A549 (cell line): ENCODE measurements at regions not wholly inside any gene's neighbourhood (a gene's known extent, or its start where the extent isn't known, plus 50 kb on each side); places are given as distances from the start of the nearest gene placed in this dataset.

Experiments used
- ATAC-seq, 2 experiments: fragments of 200-7000 bp in 1 of 2; fragments of >200 bp in 1 of 2; cut with Nextera tagmentation in 1 of 2; cut with Tn5 transposase in 1 of 2; 3 replicates each; pipeline versions ENCODE4 v1.8.0 to v1.9.1; 2018 to 2020; ENCODE audit warnings: mild to moderate bottlenecking in 1 of 2, moderate library complexity in 1 of 2
- CTCF ChIA-PET: fragments of 300-600 bp; sonication (Branson Sonifier 250); formaldehyde crosslinking; extraction: SDS; loops from one replicate; lab custom pipeline; 2021; ENCODE audit warnings: antibody characterized with exemption, inconsistent platforms; lab: Yijun Ruan, JAX
- POLR2A ChIA-PET: fragments of 350-600 bp; formaldehyde crosslinking; extraction: SDS; loops from one replicate; lab custom pipeline; 2021; ENCODE audit warnings: antibody characterized with exemption, inconsistent platforms; lab: Yijun Ruan, JAX
- DNase-seq, 2 experiments: peaks; one replicate each; pipeline versions ENCODE4 v3.0.0 to v3.0.0-alpha.2; 2011 to 2016; ENCODE audit warnings: low read depth in 1 of 2, low spot score in 1 of 2
- FAIRE-seq: peaks from 2 replicates; lab custom pipeline; 2011; peaks lifted over from hg19 to GRCh38; lab: Jason Lieb, UNC
- H3K27ac ChIP-seq, 2 experiments: fragments of >200 bp; sonication (Bioruptor Twin); formaldehyde crosslinking; 3 replicates each; pipeline ENCODE4 v1.5.1; 2016 to 2017
- H3K4me1 ChIP-seq: fragments of >200 bp; sonication (Bioruptor Twin); formaldehyde crosslinking; 3 replicates; pipeline ENCODE4 v1.6.1; 2016
- H3K4me2 ChIP-seq: fragments of >200 bp; sonication (Bioruptor Twin); formaldehyde crosslinking; 3 replicates; pipeline ENCODE4 v1.6.1; 2016
- H3K4me3 ChIP-seq: fragments of >200 bp; sonication (Bioruptor Twin); formaldehyde crosslinking; 3 replicates; pipeline ENCODE4 v1.5.1; 2016
- H3K9me3 ChIP-seq: fragments of >200 bp; sonication (Bioruptor Twin); formaldehyde crosslinking; 3 replicates; pipeline ENCODE4 v1.6.1; 2016
- ATOH8 ChIP-seq: fragments of 250-450 bp; sonication (Bioruptor Pico); IDR thresholded peaks from 2 replicates; pipeline ENCODE4 v1.5.0; 2020; ENCODE audit warnings: low read depth, mild to moderate bottlenecking, moderate library complexity
- CBX2 ChIP-seq: fragments of 200-600 bp; sonication (generic); IDR thresholded peaks from 2 replicates; pipeline ENCODE4 v1.6.1; 2016; ENCODE audit warnings: low read depth, mild to moderate bottlenecking, borderline replicate concordance
- CBX8 ChIP-seq: fragments of 200-600 bp; sonication (generic); IDR thresholded peaks from 2 replicates; pipeline ENCODE4 v1.6.1; 2016
- CHD2 ChIP-seq: fragments of 150-350 bp; IDR thresholded peaks from 2 replicates; pipeline ENCODE4 v1.6.1; 2014; ENCODE audit warnings: low read length; ENCODE audit not compliant: partially characterized antibody
- EHMT2 ChIP-seq: fragments of 200-600 bp; sonication (generic); IDR thresholded peaks from 2 replicates; pipeline ENCODE4 v1.6.1; 2016; ENCODE audit warnings: antibody characterized with exemption, low read depth, mild to moderate bottlenecking, moderate library complexity
- JUN ChIP-seq, 2 experiments: fragments of >200 bp; sonication (Bioruptor Twin); formaldehyde crosslinking; IDR thresholded peaks; 2 replicates in 1 of 2; 3 replicates in 1 of 2; pipeline ENCODE4 v1.6.1; 2016 to 2017
- JUNB ChIP-seq: fragments of >200 bp; sonication (Bioruptor Twin); formaldehyde crosslinking; IDR thresholded peaks from 2 replicates; pipeline ENCODE4 v1.6.1; 2016
- KDM1A ChIP-seq: fragments of 200-600 bp; sonication (generic); IDR thresholded peaks from 2 replicates; pipeline ENCODE4 v1.6.1; 2016; ENCODE audit warnings: low read depth, mild to moderate bottlenecking
- KDM5A ChIP-seq: fragments of 200-600 bp; sonication (generic); IDR thresholded peaks from 2 replicates; pipeline ENCODE4 v1.6.1; 2016; ENCODE audit warnings: antibody characterized with exemption, mild to moderate bottlenecking
- MAFK ChIP-seq: fragments of 450-650 bp; IDR thresholded peaks from 2 replicates; pipeline ENCODE4 v1.6.1; 2014; ENCODE audit not compliant: partially characterized antibody
- MAZ ChIP-seq: fragments of 150-350 bp; IDR thresholded peaks from 2 replicates; pipeline ENCODE4 v1.6.1; 2014; ENCODE audit warnings: antibody characterized with exemption, low read depth, low read length, borderline replicate concordance
- MYC ChIP-seq: IDR thresholded peaks from 2 replicates; pipeline ENCODE4 v1.6.1; 2012; ENCODE audit warnings: mild to moderate bottlenecking, inconsistent platforms, low read length, improper control_type of control experiment, borderline replicate concordance
- POLR2A ChIP-seq: IDR thresholded peaks from 2 replicates; pipeline ENCODE4 v1.6.1; 2012; ENCODE audit warnings: mild to moderate bottlenecking, low read length
- POLR2AphosphoS2 ChIP-seq: conservative IDR thresholded peaks from 2 replicates; pipeline ENCODE4 v1.6.1; 2012; ENCODE audit warnings: low read length, improper control_type of control experiment, inconsistent platforms
- RARB ChIP-seq: fragments of 250-450 bp; sonication (Bioruptor Pico); IDR thresholded peaks from 2 replicates; pipeline ENCODE4 v1.8.0; 2021; ENCODE audit warnings: mild to moderate bottlenecking, moderate library complexity
- RFX5 ChIP-seq: fragments of 450-650 bp; IDR thresholded peaks from 2 replicates; pipeline ENCODE4 v1.7.1; 2014; ENCODE audit warnings: antibody characterized with exemption, mild to moderate bottlenecking, moderate library complexity
- RNF2 ChIP-seq: fragments of 200-600 bp; sonication (generic); IDR thresholded peaks from 2 replicates; pipeline ENCODE4 v1.6.1; 2016; ENCODE audit warnings: low read depth, mild to moderate bottlenecking, antibody characterized with exemption, moderate library complexity, borderline replicate concordance
- ZFP36 ChIP-seq: fragments of 450-650 bp; IDR thresholded peaks from 2 replicates; pipeline ENCODE4 v1.6.1; 2014; ENCODE audit warnings: borderline replicate concordance; ENCODE audit not compliant: partially characterized antibody
- ZNF302 ChIP-seq: fragments of 250-450 bp; sonication (Bioruptor Pico); IDR thresholded peaks from 2 replicates; pipeline ENCODE4 v1.9.0; 2021; ENCODE audit warnings: inconsistent platforms, mild to moderate bottlenecking, moderate library complexity
- ZSCAN20 ChIP-seq: fragments of 250-450 bp; sonication (Bioruptor Pico); IDR thresholded peaks from 2 replicates; pipeline ENCODE4 v1.8.0; 2022; ENCODE audit warnings: mild to moderate bottlenecking, moderate library complexity
- WGBS: methylation state at CpG from one replicate; pipeline ENCODE4 v1.1.6; 2017; ENCODE audit errors: missing lambda C conversion rate; 5-methylcytosine and 5-hydroxymethylcytosine counted together
- TF ChIP-seq, protein P1 (sequence below): fragments of 250-450 bp; sonication (Bioruptor Pico); IDR thresholded peaks from 2 replicates; pipeline ENCODE4 v1.5.0; 2021; ENCODE audit warnings: mild to moderate bottlenecking, moderate library complexity, borderline replicate concordance
- TF ChIP-seq, protein P2 (sequence below): fragments of >200 bp; sonication (Bioruptor Twin); formaldehyde crosslinking; IDR thresholded peaks from 2 replicates; pipeline ENCODE4 v1.6.1; 2016
- TF ChIP-seq, protein P3 (sequence below): fragments of 200-600 bp; sonication (generic); IDR thresholded peaks from 2 replicates; pipeline ENCODE4 v1.6.1; 2016; ENCODE audit warnings: antibody characterized with exemption, mild to moderate bottlenecking, moderate library complexity

DNA sequence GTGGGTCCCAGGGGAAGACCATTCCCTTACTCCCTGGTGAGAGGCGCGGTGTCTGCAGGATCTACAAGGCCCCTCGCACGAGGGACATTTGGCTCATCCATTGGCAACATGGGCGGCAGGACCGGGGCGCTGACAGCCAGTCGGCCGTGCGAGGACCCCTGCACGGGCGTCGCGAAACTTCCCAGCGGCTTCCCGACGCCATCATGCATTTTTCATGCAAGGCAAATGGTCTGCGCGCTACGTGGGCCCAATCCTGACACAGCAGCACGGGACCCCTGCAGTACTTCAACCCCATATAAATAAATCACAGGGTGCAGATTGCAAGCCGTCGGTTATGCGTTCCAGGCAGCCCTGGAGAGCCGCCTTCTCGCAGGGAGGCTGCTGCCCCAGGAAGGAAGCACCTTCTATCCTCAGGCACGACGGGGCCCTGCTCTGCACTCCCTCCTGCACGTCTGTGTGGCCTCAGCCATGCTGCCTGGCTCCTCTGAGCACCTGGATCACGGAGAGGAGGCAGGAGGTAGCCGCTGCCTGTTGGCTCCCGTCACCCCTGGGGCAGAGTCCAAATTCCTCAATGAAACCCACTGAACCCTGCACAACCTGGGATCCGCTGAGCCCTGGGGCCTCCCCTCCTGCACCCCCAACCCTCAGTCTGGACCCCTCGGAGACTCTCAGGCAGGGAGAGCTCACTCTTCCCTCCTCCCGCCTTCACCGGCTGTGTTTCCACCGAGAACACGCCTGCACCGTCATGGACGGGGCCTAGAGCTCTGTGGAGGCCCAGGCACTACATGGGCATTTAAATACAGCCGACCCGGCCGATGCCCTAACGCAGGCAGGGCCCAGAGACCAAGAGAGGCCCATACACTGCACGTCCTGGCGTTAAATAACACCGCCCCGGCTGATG is 90.5 kb downstream of the PDGFA start:
- no peak overlapping the region for H3K27ac ChIP-seq
- FAIRE-seq = no peak
- H3K4me2 ChIP-seq = no peak overlapping the region
- H3K9me3 ChIP-seq = no peaks in the 10 kb centered on the region
- TF ChIP-seq MYC (no peak), CHD2 (no peak), EHMT2 (no peak), POLR2A (no peak), JUNB (no peak), ZFP36 (no peak), RFX5 (no peak)
- TF ChIP-seq, protein P1, sequence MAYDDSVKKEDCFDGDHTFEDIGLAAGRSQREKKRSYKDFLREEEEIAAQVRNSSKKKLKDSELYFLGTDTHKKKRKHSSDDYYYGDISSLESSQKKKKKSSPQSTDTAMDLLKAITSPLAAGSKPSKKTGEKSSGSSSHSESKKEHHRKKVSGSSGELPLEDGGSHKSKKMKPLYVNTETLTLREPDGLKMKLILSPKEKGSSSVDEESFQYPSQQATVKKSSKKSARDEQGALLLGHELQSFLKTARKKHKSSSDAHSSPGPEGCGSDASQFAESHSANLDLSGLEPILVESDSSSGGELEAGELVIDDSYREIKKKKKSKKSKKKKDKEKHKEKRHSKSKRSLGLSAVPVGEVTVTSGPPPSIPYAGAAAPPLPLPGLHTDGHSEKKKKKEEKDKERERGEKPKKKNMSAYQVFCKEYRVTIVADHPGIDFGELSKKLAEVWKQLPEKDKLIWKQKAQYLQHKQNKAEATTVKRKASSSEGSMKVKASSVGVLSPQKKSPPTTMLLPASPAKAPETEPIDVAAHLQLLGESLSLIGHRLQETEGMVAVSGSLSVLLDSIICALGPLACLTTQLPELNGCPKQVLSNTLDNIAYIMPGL = no peak
- TF ChIP-seq, all 56 proteins: peak for 0
- no peak for DNase-seq
- H3K4me3 ChIP-seq = no peak overlapping the region
- no peak for ATAC-seq
- WGBS = 78% methylated on average over 43 of the region's 48 CpGs
- H3K4me1 ChIP-seq = no peaks in the 10 kb centered on the region; the same call in 2 of the 3 replicates
- POLR2A ChIA-PET = no interaction called here
- CTCF ChIA-PET = interaction anchor here (1.0 to 1.2 kb wide), 2 partner anchors 96 to 198 kb away, joined by 3 to 4 read pairs; no protein-coding TSS in a partner anchor

DNA sequence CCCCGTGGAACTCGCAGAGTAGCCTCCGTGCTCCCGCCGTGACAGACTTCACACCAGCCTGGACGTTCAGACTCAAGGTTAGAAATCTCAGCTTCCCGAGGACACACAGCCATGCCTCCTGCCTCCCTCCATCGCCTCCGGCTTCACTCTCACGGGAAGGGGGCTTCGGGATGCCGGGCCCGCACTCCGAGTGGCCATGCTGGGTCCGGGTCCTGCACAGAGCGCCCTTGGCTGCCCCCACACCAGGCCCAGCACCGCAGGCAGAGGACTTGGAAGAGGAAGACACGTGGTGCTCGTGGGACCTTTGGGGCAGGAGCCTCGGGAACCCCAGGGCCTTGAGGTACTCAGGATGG is 89.8 kb downstream of the PDGFA start:
- H3K4me2 ChIP-seq = no peak overlapping the region
- ATAC-seq (no peak), FAIRE-seq (no peak), DNase-seq (no peak)
- no peak overlapping the region for H3K27ac ChIP-seq
- POLR2A ChIA-PET = no interaction called here
- no peak for TF ChIP-seq MYC
- no peak for TF ChIP-seq KDM5A
- no peak overlapping the region for H3K4me3 ChIP-seq
- 70% methylated on average over 16 of the region's 20 CpGs for WGBS
- CTCF ChIA-PET = interaction anchor here (1.0 to 1.2 kb wide), 2 partner anchors 96 to 197 kb away, joined by 3 to 4 read pairs; no protein-coding TSS in a partner anchor
- H3K4me1 ChIP-seq = peaks cover 4% of the 10 kb centered on the region; the same call in 2 of the 3 replicates
- H3K9me3 ChIP-seq = no peaks in the 10 kb centered on the region

DNA sequence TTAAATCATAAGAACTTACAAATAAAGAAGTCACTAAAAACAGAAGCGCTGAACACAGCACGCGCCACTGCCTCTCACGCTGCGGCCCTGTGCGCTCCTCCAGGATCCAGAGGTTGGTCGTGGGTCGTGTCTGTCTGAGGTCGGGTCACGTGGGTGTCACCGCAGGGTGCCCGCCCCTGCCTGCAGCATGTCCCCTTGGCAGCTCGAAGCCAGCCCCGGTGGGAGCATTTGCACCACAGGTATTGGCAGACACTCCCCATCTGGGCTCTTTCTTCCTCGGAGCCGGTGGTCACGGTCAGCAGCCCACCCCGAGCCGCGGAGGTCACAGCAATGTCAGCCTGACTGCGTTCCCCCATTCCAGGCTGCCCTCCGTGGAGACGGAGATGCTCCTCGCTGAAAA is 88.6 kb downstream of the PDGFA start:
- 84% methylated on average over 21 of the region's 24 CpGs for WGBS
- no peak for FAIRE-seq

More for the DNA sequence above, 88.6 kb downstream of the PDGFA start:
- CTCF ChIA-PET = no interaction called here
- POLR2A ChIA-PET = no interaction called here
- Histone ChIP-seq H3K9me3 (no peaks in the 10 kb centered on the region), H3K4me2 (no peak overlapping the region), H3K4me3 (no peak overlapping the region), H3K27ac (no peak overlapping the region), H3K4me1 (peaks cover 16% of the 10 kb centered on the region)
- ATAC-seq (no peak), DNase-seq (no peak)
- TF ChIP-seq JUN (IDR thresholded peaks at IDR 0.05) (no peak), CBX8 (no peak), ZNF302 (CRISPR knock-in tag) (no peak), KDM5A (no peak), POLR2AphosphoS2 (no peak), ZSCAN20 (no peak), EHMT2 (no peak), KDM1A (no peak), RARB (CRISPR knock-in tag) (no peak), CBX2 (no peak), RFX5 (no peak), ATOH8 (CRISPR knock-in tag) (no peak), RNF2 (no peak), MAFK (no peak), MAZ (no peak)
- TF ChIP-seq, protein P2, sequence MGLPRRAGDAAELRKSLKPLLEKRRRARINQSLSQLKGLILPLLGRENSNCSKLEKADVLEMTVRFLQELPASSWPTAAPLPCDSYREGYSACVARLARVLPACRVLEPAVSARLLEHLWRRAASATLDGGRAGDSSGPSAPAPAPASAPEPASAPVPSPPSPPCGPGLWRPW = no peak
- TF ChIP-seq, protein P3, sequence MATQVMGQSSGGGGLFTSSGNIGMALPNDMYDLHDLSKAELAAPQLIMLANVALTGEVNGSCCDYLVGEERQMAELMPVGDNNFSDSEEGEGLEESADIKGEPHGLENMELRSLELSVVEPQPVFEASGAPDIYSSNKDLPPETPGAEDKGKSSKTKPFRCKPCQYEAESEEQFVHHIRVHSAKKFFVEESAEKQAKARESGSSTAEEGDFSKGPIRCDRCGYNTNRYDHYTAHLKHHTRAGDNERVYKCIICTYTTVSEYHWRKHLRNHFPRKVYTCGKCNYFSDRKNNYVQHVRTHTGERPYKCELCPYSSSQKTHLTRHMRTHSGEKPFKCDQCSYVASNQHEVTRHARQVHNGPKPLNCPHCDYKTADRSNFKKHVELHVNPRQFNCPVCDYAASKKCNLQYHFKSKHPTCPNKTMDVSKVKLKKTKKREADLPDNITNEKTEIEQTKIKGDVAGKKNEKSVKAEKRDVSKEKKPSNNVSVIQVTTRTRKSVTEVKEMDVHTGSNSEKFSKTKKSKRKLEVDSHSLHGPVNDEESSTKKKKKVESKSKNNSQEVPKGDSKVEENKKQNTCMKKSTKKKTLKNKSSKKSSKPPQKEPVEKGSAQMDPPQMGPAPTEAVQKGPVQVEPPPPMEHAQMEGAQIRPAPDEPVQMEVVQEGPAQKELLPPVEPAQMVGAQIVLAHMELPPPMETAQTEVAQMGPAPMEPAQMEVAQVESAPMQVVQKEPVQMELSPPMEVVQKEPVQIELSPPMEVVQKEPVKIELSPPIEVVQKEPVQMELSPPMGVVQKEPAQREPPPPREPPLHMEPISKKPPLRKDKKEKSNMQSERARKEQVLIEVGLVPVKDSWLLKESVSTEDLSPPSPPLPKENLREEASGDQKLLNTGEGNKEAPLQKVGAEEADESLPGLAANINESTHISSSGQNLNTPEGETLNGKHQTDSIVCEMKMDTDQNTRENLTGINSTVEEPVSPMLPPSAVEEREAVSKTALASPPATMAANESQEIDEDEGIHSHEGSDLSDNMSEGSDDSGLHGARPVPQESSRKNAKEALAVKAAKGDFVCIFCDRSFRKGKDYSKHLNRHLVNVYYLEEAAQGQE = no peak
- TF ChIP-seq, all 56 proteins: peak for 0
